ENCODE measurements at regions not wholly inside any gene's neighbourhood (a gene's known extent, or its start where the extent isn't known, plus 50 kb on each side); places are given as distances from the start of the nearest gene placed in this dataset.

DNA sequence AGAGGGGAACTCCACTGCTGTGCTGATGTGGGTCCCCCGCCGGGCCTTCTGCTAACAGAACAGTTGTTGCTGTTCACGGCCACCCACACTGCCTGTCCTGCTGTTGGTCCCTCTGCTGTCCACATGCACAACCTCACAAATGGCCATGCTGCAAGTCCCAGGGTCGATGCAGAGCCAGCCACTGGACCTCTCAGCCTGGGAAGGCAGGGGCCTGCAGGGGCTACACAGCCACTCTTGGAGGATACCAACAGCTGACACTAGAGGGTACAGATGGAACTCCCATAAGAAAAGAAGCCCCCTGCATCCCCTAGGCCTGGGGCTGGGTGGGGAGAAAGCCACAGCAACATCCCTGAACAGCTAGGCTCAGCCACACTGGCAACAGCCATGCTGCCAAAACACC is 104.4 kb upstream of the IQSEC1 start:
- TF ChIP-seq, protein P1, sequence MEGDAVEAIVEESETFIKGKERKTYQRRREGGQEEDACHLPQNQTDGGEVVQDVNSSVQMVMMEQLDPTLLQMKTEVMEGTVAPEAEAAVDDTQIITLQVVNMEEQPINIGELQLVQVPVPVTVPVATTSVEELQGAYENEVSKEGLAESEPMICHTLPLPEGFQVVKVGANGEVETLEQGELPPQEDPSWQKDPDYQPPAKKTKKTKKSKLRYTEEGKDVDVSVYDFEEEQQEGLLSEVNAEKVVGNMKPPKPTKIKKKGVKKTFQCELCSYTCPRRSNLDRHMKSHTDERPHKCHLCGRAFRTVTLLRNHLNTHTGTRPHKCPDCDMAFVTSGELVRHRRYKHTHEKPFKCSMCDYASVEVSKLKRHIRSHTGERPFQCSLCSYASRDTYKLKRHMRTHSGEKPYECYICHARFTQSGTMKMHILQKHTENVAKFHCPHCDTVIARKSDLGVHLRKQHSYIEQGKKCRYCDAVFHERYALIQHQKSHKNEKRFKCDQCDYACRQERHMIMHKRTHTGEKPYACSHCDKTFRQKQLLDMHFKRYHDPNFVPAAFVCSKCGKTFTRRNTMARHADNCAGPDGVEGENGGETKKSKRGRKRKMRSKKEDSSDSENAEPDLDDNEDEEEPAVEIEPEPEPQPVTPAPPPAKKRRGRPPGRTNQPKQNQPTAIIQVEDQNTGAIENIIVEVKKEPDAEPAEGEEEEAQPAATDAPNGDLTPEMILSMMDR (conservative IDR thresholded peaks at IDR 0.05) = no peak
- Mint-ChIP-seq H3K27ac (no peak overlapping the region), H3K4me1 (ENCODE audit: unreplicated experiment) (no peaks in the 10 kb centered on the region), H3K27me3 (no peaks in the 10 kb centered on the region), H3K4me3 (no peak overlapping the region), H3K9me3 (peaks cover 5% of the 10 kb centered on the region), H3K36me3 (no peaks in the 10 kb centered on the region)
- DNase-seq (ENCODE audit: extremely low spot score, unreplicated experiment) = no peak

DNA sequence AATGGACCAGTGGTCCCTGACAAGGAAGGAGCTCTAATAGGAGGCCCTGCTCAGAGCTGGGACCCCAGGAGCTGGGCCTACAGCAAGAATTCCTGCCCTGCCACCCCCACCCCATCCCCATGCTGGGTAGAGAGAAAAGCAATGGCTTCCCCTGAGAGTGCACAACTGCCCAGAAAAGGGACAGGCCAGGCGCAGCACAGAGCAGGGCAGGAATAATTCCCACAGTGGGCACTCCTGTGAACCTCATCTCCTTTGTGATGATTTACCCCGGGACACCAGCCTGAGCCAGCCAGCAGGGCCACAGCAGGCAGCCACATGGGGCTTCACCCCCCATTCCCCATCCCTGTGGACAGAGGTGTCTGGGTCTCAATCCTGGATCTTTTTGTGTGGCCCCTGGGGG is 104.0 kb upstream of the IQSEC1 start:
- no peak for DNase-seq (ENCODE audit: extremely low spot score, unreplicated experiment)
- Mint-ChIP-seq H3K9me3 (peaks cover 5% of the 10 kb centered on the region), H3K4me1 (ENCODE audit: unreplicated experiment) (no peaks in the 10 kb centered on the region), H3K27me3 (no peaks in the 10 kb centered on the region), H3K36me3 (no peaks in the 10 kb centered on the region), H3K4me3 (no peak overlapping the region), H3K27ac (no peak overlapping the region)
- TF ChIP-seq, protein P1 (conservative IDR thresholded peaks at IDR 0.05) = no peak

DNA sequence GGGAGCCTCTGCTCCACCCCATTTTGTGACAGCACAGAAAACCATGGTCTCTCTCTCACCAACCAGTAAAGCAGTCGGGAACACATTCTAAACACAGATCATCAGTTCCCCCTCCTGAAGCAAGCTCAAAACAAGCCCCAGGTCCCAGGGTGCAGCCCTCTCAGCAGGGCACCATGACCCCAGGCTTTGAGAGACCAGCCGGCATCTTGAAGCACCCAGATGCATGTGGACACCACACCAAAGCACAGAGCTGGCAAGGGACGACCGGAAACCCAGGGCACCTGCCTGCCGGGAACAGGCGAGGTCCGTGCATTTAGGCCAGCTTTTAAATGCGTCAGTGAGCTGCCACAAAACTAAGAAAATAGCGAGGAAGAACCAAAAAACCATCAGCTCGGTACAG is 103.2 kb upstream of the IQSEC1 start:
- Mint-ChIP-seq H3K36me3 (no peaks in the 10 kb centered on the region), H3K27ac (no peak overlapping the region), H3K27me3 (no peaks in the 10 kb centered on the region), H3K4me1 (ENCODE audit: unreplicated experiment) (no peaks in the 10 kb centered on the region), H3K4me3 (no peak overlapping the region), H3K9me3 (peaks cover 5% of the 10 kb centered on the region)
- no peak for DNase-seq (ENCODE audit: extremely low spot score, unreplicated experiment)
- TF ChIP-seq, protein P1 (conservative IDR thresholded peaks at IDR 0.05) = no peak

DNA sequence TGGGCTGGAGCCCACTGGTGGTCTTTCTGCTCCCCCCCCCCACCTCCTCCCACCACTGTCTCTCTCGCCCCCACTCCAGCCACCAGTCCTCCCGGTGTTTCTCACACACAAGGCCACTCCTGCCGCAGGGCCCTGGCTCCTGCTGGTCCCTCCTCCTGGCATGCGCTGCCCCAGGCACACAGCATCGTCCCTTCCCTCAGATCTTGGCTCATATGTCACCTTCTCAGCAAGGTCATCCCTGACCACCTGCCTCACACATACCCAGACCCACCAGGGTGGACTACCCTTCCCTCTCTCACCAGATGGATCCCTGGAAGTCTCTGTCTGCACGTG is 101.5 kb upstream of the IQSEC1 start:
- no peak for DNase-seq (ENCODE audit: extremely low spot score, unreplicated experiment)
- TF ChIP-seq, protein P1 (conservative IDR thresholded peaks at IDR 0.05) = no peak
- H3K4me1 Mint-ChIP-seq (ENCODE audit: unreplicated experiment) = no peaks in the 10 kb centered on the region
- H3K36me3 Mint-ChIP-seq = no peaks in the 10 kb centered on the region
- no peak overlapping the region for H3K4me3 Mint-ChIP-seq
- no peaks in the 10 kb centered on the region for H3K27me3 Mint-ChIP-seq
- peaks cover 5% of the 10 kb centered on the region for H3K9me3 Mint-ChIP-seq
- H3K27ac Mint-ChIP-seq = no peak overlapping the region

DNA sequence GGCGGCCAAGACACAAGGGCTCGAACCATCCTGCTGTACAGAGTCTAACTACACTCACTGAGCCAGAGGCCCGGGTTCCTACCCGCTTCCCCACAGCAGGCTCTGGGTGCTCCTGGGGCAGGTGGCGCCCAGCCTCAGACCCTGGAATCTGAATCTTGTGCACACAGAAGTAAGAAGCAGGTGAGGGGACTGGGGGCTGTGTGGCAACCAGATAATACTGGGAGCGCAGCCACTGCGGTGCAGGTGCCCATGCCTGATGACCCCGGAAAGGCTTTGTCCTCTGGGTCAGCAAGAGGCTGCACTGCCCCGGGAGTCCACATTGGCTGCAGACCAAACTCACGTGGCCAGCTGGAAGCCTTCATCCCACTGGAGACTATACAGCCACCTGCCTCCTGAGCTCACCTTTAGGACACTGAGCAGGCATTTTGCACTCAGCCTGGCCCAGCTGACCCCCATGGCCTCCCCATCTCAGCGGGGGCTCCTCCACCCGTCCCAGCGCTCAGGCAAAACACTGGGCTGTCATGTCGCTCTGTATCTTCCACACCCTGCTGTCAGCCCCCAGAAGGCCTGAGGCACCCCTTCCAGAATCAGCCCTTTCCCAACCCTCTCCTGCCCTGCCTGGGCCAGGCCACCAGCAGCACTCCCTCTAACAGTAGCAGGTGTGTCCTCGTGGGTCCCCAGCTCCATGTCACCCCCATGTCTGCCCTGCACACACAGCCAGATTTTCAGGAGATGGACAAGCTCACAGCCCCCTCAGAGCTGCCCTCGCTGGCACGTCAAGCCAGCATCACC is 101.0 kb upstream of the IQSEC1 start:
- Mint-ChIP-seq H3K36me3 (no peaks in the 10 kb centered on the region), H3K4me1 (ENCODE audit: unreplicated experiment) (no peaks in the 10 kb centered on the region), H3K27ac (no peak overlapping the region), H3K4me3 (no peak overlapping the region), H3K9me3 (peaks cover 4% of the 10 kb centered on the region), H3K27me3 (no peaks in the 10 kb centered on the region)
- DNase-seq (ENCODE audit: extremely low spot score, unreplicated experiment) = no peak
- TF ChIP-seq, protein P1 (conservative IDR thresholded peaks at IDR 0.05) = no peak
